OCI-LY1 (cell line): ENCODE measurements at regions not wholly inside any gene's neighbourhood (a gene's known extent, or its start where the extent isn't known, plus 50 kb on each side); places are given as distances from the start of the nearest gene placed in this dataset.

ENCODE experiments used
- CTCF ChIP-seq: fragments of 200-600 bp; sonication (generic), shearing (Covaris generic); IDR thresholded peaks from 2 replicates; pipeline ENCODE4 v1.5.1; 2017; ENCODE audit warnings: mild to moderate bottlenecking, antibody characterized with exemption, low read length, moderate library complexity, mixed read lengths
- EZH2 ChIP-seq: fragments of 200-600 bp; sonication (generic), shearing (Covaris generic); IDR thresholded peaks from 2 replicates; pipeline ENCODE4 v1.8.0; 2017; ENCODE audit warnings: borderline replicate concordance, mixed run types, mild to moderate bottlenecking, antibody characterized with exemption, low read length, moderate library complexity, mixed read lengths

- TF ChIP-seq CTCF (no peak), EZH2 (no peak)
These were observed 80.9 kb upstream of the PKDCC start for GRCh38 chr2:41966920-41967319.
